Liver (tissue), 8 donors: ENCODE measurements at regions not wholly inside any gene's neighbourhood (a gene's known extent, or its start where the extent isn't known, plus 50 kb on each side); places are given as distances from the start of the nearest gene placed in this dataset.

ENCODE experiments used
- DNase-seq: peaks from one replicate; pipeline ENCODE4 v3.0.0-alpha.2; 2017; ENCODE audit warnings: low spot score
- H3K27ac ChIP-seq, 2 donors: one replicate each; pipeline ENCODE4 v1.7.0; 2013; ENCODE audit warnings: inconsistent platforms in 2 of 2, low read length in 2 of 2, control low read depth in 1 of 2, low read depth in 1 of 2, mild to moderate bottlenecking in 1 of 2
- H3K27me3 ChIP-seq, 4 donors: one replicate each; pipeline versions ENCODE4 v1.6.1 to v1.7.0; 2013; ENCODE audit warnings: low read length in 3 of 4, inconsistent platforms in 1 of 4, mild to moderate bottlenecking in 1 of 4, moderate library complexity in 1 of 4; ENCODE audit not compliant: control insufficient read depth in 4 of 4, insufficient read depth in 4 of 4
- H3K36me3 ChIP-seq, 4 donors: one replicate each; pipeline versions ENCODE4 v1.6.1 to v1.7.0; 2013; ENCODE audit warnings: low read length in 3 of 4, mild to moderate bottlenecking in 3 of 4, low read depth in 1 of 4, moderate library complexity in 1 of 4; ENCODE audit not compliant: control insufficient read depth in 4 of 4, insufficient read depth in 3 of 4
- H3K4me1 ChIP-seq, 4 donors: one replicate each; pipeline versions ENCODE4 v1.6.1 to v1.7.0; 2013; ENCODE audit warnings: low read length in 3 of 4, mild to moderate bottlenecking in 3 of 4, moderate library complexity in 1 of 4; ENCODE audit not compliant: control insufficient read depth in 4 of 4, insufficient read depth in 4 of 4
- H3K4me3 ChIP-seq, 3 donors: one replicate each; pipeline versions ENCODE4 v1.6.1 to v1.7.0; 2013; ENCODE audit warnings: low read length in 3 of 3, control low read depth in 1 of 3, low read depth in 1 of 3, mild to moderate bottlenecking in 1 of 3
- H3K9ac ChIP-seq, 2 donors: one replicate each; pipeline ENCODE4 v1.7.0; 2013; ENCODE audit warnings: low read length in 2 of 2, mild to moderate bottlenecking in 2 of 2, moderate library complexity in 2 of 2, control low read depth in 1 of 2, low read depth in 1 of 2
- H3K9me3 ChIP-seq, 4 donors: one replicate each; pipeline versions ENCODE4 v1.6.1 to v1.7.0; 2013; ENCODE audit warnings: low read length in 3 of 4; ENCODE audit not compliant: control insufficient read depth in 4 of 4
- EGR1 ChIP-seq, 2 donors: IDR thresholded peaks; 2 replicates each; pipeline ENCODE4 v1.6.1; 2016 to 2018; ENCODE audit warnings: antibody characterized with exemption in 2 of 2, low read depth in 2 of 2
- FOXA1 ChIP-seq: IDR thresholded peaks from 2 replicates; pipeline ENCODE4 v1.6.1; 2016; ENCODE audit warnings: antibody characterized with exemption
- GABPA ChIP-seq, 2 donors: IDR thresholded peaks in 1 of 2; conservative IDR thresholded peaks in 1 of 2; 2 replicates each; pipeline ENCODE4 v1.6.1; 2016; ENCODE audit warnings: antibody characterized with exemption in 2 of 2, mild to moderate bottlenecking in 1 of 2, moderate library complexity in 1 of 2
- HNF4A ChIP-seq, 2 donors: conservative IDR thresholded peaks; 2 replicates each; pipeline ENCODE4 v1.6.1; 2016; ENCODE audit warnings: antibody characterized with exemption in 2 of 2, mild to moderate bottlenecking in 2 of 2
- HNF4G ChIP-seq: IDR thresholded peaks from 2 replicates; pipeline ENCODE4 v1.6.1; 2016; ENCODE audit warnings: antibody characterized with exemption
- JUND ChIP-seq, 2 donors: IDR thresholded peaks; 2 replicates each; pipeline ENCODE4 v1.6.1; 2016; ENCODE audit warnings: antibody characterized with exemption in 2 of 2
- NR2F2 ChIP-seq: IDR thresholded peaks from 2 replicates; pipeline ENCODE4 v1.6.1; 2016; ENCODE audit warnings: antibody characterized with exemption
- RAD21 ChIP-seq, 2 donors: IDR thresholded peaks; 2 replicates each; pipeline ENCODE4 v1.6.1; 2016; ENCODE audit warnings: antibody characterized with exemption in 2 of 2, mild to moderate bottlenecking in 2 of 2
- RXRA ChIP-seq, 2 donors: IDR thresholded peaks; 2 replicates each; pipeline ENCODE4 v1.6.1; 2017 to 2018; ENCODE audit warnings: antibody characterized with exemption in 2 of 2, mild to moderate bottlenecking in 1 of 2
- SP1 ChIP-seq: IDR thresholded peaks from 2 replicates; pipeline ENCODE4 v1.6.1; 2018; ENCODE audit warnings: antibody characterized with exemption, mild to moderate bottlenecking
- TAF1 ChIP-seq: conservative IDR thresholded peaks from 2 replicates; pipeline ENCODE4 v1.6.1; 2016; ENCODE audit warnings: antibody characterized with exemption, mild to moderate bottlenecking
- YY1 ChIP-seq: IDR thresholded peaks from 2 replicates; pipeline ENCODE4 v1.6.1; 2016; ENCODE audit warnings: antibody characterized with exemption, mild to moderate bottlenecking
- WGBS: extraction: QIAGEN DNeasy Blood & Tissue Kit; methylation state at CpG from one replicate; pipeline ENCODE4 v1.1.7; 2013; 5-methylcytosine and 5-hydroxymethylcytosine counted together
- TF ChIP-seq, protein P1 (sequence below): IDR thresholded peaks from 2 replicates; pipeline ENCODE4 v1.6.1; 2016; ENCODE audit warnings: antibody characterized with exemption
- TF ChIP-seq, protein P2 (sequence below): IDR thresholded peaks from 2 replicates; pipeline ENCODE4 v1.6.1; 2016; ENCODE audit warnings: antibody characterized with exemption
- TF ChIP-seq, protein P3 (sequence below): IDR thresholded peaks from 2 replicates; pipeline ENCODE4 v1.6.1; 2016; ENCODE audit warnings: antibody characterized with exemption, mild to moderate bottlenecking
- TF ChIP-seq, protein P4 (sequence below): fragments of 150-350 bp; IDR thresholded peaks from 2 replicates; pipeline ENCODE4 v1.5.1; 2017; ENCODE audit warnings: improper control_type of control experiment, low read depth, low read length; ENCODE audit not compliant: missing input control
- TF ChIP-seq, protein P5 (sequence below): IDR thresholded peaks from 2 replicates; pipeline ENCODE4 v1.6.1; 2016; ENCODE audit warnings: antibody characterized with exemption
- donor health status: healthy.
- donor health status: healthy.
- donor health status: healthy.
- donor health status: healthy.
- donor health status: healthy.

DNA sequence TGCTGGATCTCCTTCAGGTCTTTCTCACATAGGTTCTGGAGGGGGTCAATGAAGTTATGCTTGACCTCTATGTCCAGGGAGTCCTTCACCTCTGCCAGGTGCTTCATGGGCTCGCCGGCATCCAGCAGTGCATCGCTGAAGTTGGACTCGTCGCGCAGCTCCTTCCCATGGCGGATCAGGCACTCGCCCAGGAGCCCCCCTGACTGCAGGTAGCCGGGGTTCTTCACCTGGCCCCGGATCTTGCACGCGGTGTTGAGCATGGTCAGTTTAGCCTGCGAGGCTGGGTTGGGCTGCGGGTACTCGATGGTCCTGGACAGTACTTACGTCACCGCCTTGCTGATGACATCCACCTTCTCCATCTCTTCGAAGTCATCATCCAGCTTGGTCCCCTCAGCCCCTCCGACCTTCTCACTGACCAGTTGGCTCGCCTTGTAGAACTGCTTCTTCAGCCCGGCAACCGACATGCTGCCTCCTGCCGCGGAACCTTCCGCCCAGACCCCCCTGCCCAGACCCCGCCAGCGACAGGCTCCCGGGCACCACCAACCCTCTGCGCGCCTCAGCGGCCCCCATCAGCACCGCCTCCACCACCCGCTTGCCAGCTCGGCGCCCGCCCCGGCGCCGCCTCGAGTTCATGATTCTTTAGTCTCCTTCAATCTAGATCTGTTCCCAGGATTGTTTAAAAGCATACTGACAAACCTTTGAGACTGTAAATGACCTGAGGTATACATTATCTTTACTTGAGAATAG is 99.8 kb downstream of the KPNA2 start:
- H3K4me3 ChIP-seq: no peak overlapping the region
- 98% methylated on average over 40 of the region's 40 CpGs for WGBS
- no peaks in the 10 kb centered on the region for H3K27me3 ChIP-seq
- DNase-seq: no peak
- H3K9me3 ChIP-seq: no peaks in the 10 kb centered on the region
- H3K36me3 ChIP-seq: peaks cover 0 to 1% (median 0%) of the 10 kb centered on the region in 4 donors
- no peak overlapping the region for H3K9ac ChIP-seq
- H3K4me1 ChIP-seq: no peaks in the 10 kb centered on the region
- TF ChIP-seq, protein P1, sequence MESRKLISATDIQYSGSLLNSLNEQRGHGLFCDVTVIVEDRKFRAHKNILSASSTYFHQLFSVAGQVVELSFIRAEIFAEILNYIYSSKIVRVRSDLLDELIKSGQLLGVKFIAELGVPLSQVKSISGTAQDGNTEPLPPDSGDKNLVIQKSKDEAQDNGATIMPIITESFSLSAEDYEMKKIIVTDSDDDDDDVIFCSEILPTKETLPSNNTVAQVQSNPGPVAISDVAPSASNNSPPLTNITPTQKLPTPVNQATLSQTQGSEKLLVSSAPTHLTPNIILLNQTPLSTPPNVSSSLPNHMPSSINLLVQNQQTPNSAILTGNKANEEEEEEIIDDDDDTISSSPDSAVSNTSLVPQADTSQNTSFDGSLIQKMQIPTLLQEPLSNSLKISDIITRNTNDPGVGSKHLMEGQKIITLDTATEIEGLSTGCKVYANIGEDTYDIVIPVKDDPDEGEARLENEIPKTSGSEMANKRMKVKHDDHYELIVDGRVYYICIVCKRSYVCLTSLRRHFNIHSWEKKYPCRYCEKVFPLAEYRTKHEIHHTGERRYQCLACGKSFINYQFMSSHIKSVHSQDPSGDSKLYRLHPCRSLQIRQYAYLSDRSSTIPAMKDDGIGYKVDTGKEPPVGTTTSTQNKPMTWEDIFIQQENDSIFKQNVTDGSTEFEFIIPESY: no peak
- H3K27ac ChIP-seq: no peak overlapping the region

DNA sequence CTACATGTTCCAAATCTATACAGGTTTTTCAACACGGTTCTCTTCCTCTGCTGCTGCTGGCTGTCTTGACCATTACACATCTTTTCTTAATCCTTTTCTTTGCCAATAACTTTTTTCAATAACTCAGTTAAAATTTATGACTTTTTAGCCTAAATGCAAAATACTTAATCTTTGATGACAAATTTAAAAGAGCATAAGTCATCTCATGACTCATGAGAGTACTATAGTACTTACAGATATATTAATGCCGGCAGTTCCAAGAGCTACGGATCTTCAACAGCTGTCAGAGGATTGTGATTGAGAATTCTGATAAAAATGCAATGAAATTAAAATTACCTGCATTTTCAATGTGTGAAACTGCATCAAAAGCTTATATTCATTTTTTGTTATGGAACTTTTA is 105.5 kb downstream of the KPNA2 start:
- no peaks in the 10 kb centered on the region for H3K27me3 ChIP-seq
- WGBS: 94% methylated on average over 3 of the region's 3 CpGs
- H3K36me3 ChIP-seq: peaks cover 0 to 1% (median 0%) of the 10 kb centered on the region in 4 donors

More for the DNA sequence above, 105.5 kb downstream of the KPNA2 start:
- no peaks in the 10 kb centered on the region for H3K4me1 ChIP-seq
- DNase-seq: no peak
- H3K9ac ChIP-seq: no peak overlapping the region
- no peak overlapping the region for H3K4me3 ChIP-seq
- TF ChIP-seq NR2F2: no peak
- no peak for TF ChIP-seq TAF1
- TF ChIP-seq, protein P2, sequence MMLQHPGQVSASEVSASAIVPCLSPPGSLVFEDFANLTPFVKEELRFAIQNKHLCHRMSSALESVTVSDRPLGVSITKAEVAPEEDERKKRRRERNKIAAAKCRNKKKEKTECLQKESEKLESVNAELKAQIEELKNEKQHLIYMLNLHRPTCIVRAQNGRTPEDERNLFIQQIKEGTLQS: no peak
- TF ChIP-seq HNF4G: no peak
- TF ChIP-seq EGR1 (IDR thresholded peaks at IDR 0.05; ENCODE audit: low read depth in 2 of 2): no peak
- TF ChIP-seq, protein P1: no peak
- no peak for TF ChIP-seq FOXA1
- no peak for TF ChIP-seq RXRA (IDR thresholded peaks at IDR 0.05)
- no peak for TF ChIP-seq GABPA (IDR thresholded peaks at IDR 0.05 in 1 of 2, conservative IDR thresholded peaks at IDR 0.05 in 1 of 2)
- no peak for TF ChIP-seq JUND (IDR thresholded peaks at IDR 0.05)
- no peak for TF ChIP-seq SP1
- no peak for TF ChIP-seq RAD21 (IDR thresholded peaks at IDR 0.05)
- TF ChIP-seq, protein P3, sequence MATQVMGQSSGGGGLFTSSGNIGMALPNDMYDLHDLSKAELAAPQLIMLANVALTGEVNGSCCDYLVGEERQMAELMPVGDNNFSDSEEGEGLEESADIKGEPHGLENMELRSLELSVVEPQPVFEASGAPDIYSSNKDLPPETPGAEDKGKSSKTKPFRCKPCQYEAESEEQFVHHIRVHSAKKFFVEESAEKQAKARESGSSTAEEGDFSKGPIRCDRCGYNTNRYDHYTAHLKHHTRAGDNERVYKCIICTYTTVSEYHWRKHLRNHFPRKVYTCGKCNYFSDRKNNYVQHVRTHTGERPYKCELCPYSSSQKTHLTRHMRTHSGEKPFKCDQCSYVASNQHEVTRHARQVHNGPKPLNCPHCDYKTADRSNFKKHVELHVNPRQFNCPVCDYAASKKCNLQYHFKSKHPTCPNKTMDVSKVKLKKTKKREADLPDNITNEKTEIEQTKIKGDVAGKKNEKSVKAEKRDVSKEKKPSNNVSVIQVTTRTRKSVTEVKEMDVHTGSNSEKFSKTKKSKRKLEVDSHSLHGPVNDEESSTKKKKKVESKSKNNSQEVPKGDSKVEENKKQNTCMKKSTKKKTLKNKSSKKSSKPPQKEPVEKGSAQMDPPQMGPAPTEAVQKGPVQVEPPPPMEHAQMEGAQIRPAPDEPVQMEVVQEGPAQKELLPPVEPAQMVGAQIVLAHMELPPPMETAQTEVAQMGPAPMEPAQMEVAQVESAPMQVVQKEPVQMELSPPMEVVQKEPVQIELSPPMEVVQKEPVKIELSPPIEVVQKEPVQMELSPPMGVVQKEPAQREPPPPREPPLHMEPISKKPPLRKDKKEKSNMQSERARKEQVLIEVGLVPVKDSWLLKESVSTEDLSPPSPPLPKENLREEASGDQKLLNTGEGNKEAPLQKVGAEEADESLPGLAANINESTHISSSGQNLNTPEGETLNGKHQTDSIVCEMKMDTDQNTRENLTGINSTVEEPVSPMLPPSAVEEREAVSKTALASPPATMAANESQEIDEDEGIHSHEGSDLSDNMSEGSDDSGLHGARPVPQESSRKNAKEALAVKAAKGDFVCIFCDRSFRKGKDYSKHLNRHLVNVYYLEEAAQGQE: no peak
- TF ChIP-seq HNF4A (conservative IDR thresholded peaks at IDR 0.05): no peak
- TF ChIP-seq YY1: no peak
- TF ChIP-seq, protein P4, sequence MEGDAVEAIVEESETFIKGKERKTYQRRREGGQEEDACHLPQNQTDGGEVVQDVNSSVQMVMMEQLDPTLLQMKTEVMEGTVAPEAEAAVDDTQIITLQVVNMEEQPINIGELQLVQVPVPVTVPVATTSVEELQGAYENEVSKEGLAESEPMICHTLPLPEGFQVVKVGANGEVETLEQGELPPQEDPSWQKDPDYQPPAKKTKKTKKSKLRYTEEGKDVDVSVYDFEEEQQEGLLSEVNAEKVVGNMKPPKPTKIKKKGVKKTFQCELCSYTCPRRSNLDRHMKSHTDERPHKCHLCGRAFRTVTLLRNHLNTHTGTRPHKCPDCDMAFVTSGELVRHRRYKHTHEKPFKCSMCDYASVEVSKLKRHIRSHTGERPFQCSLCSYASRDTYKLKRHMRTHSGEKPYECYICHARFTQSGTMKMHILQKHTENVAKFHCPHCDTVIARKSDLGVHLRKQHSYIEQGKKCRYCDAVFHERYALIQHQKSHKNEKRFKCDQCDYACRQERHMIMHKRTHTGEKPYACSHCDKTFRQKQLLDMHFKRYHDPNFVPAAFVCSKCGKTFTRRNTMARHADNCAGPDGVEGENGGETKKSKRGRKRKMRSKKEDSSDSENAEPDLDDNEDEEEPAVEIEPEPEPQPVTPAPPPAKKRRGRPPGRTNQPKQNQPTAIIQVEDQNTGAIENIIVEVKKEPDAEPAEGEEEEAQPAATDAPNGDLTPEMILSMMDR: no peak
- TF ChIP-seq, protein P5, sequence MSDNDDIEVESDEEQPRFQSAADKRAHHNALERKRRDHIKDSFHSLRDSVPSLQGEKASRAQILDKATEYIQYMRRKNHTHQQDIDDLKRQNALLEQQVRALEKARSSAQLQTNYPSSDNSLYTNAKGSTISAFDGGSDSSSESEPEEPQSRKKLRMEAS: no peak
- H3K27ac ChIP-seq: no peak overlapping the region
- no peaks in the 10 kb centered on the region for H3K9me3 ChIP-seq
